ENCODE measurements at regions not wholly inside any gene's neighbourhood (a gene's known extent, or its start where the extent isn't known, plus 50 kb on each side); places are given as distances from the start of the nearest gene placed in this dataset.

- TF ChIP-seq POLR2A (IDR thresholded peaks at IDR 0.05; ENCODE audit: low read length) (no peak), GATA1 (IDR thresholded peaks at IDR 0.05; ENCODE audit: low read depth, low read length) (no peak)
These were observed 175.5 kb downstream of the NECTIN3 start for GRCh38 chr3:111246967-111247760.

Data from erythroblast (primary cell).